Activated T-cell treated with anti-CD3 and anti-CD28 coated beads for 48 hours (primary cell): ENCODE measurements at regions not wholly inside any gene's neighbourhood (a gene's known extent, or its start where the extent isn't known, plus 50 kb on each side); places are given as distances from the start of the nearest gene placed in this dataset.
"Not testable (repeated sequence)": the region's sequence is repeated elsewhere in the genome, so short reads cannot be mapped to it uniquely, and the experiment has no call there.

Source experiments
- DNase-seq: peaks from one replicate; pipeline ENCODE4 v3.0.0-alpha.2; 2020; ENCODE audit warnings: low read depth

DNA sequence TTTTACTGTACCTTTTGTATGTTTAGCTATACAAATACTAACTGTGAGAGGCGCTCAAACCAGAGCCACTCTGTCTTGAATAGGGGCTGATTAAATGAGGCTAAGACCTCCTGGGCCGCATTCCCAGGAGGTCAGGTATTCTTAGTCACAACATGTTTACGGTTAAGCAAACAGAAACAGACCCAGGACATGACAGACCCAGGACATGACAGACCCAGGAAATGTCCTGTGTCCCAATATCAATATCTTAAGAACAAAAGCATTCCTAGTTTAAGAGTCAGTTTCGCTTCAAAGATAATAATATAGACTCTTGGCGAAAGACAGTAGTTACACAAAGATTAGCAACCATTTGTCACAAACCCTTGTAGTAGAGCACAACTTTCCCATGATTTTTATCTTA is 304.5 kb downstream of the CCSER2 start:
- DNase-seq: no peak

DNA sequence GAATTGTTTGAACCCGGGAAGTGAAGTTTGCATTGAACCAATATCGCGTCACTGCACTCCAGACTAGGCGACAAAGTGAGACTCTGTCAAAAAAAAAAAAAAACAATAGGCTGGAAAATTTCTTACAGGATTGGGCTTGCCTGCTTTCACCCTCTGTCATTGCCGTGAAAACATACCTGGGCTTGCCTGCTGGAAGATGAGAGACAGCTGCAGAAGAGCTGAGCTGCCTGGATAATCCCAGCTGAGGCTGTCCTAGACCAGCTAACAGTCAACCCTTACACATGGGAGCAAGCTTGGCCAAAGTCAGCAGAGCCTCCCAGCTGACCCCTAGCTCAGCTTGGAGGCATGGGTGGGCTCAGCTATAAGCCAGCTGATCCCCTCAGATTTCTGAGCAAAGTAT is 306.2 kb downstream of the CCSER2 start:
- no peak for DNase-seq

DNA sequence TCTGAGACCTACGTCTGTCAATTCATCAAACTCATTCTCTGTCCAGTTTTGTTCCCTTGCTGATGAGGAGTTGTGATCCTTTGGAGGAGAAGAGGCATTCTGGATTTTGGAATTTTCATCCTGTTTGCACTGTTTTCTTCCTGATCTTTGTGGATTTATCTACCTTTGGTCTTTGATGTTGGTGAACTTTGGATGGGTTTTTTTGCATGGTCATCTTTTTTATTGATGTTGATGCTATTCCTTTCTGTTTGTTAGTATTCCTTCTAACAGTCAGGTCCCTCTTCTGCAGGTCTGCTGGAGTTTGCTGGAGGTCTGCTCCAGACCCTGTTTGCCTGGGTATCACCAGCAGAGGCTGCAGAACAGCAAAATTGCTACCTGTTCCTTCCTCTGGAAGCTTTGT is 322.2 kb downstream of the CCSER2 start:
- DNase-seq: not testable (repeated sequence)

DNA sequence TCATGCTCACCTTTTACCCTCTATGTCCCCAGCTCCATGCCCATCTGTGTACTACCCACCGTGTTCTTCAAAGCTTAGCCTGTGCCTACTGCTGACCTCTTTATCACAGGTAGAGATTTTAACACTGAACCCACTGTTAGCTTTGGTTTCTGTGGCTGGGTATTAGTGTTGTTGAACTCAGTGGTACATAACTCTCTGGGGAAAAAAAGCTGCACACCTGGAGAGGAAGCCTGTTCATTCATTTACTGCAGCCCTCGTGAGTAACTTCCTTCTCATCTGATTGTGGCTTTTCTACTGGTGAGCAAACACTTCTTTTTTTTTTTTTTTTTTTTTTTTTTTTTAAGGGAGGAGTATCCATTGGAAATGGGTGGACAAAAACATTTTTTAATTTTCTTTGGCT is 326.3 kb downstream of the CCSER2 start:
- DNase-seq: no peak

DNA sequence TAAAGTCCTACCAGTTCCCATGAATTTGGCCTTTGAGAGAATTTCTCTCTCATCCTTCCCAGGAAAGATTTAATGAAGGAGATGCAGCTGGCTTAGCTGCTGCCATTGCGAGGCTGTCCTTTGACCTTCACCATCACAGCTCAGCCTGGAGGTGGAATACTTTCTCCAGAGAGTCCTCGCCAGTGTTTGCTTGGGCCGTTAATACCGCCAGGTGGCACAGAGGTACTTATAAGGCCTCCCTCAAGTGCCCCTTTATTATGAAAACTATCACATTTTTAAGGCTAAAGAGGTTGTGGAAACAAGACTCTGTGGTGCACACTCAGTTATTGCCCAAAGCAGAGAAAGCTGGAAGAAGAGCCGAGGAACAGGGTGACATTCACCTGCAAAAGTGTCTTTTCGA is 330.6 kb downstream of the CCSER2 start:
- no peak for DNase-seq

DNA sequence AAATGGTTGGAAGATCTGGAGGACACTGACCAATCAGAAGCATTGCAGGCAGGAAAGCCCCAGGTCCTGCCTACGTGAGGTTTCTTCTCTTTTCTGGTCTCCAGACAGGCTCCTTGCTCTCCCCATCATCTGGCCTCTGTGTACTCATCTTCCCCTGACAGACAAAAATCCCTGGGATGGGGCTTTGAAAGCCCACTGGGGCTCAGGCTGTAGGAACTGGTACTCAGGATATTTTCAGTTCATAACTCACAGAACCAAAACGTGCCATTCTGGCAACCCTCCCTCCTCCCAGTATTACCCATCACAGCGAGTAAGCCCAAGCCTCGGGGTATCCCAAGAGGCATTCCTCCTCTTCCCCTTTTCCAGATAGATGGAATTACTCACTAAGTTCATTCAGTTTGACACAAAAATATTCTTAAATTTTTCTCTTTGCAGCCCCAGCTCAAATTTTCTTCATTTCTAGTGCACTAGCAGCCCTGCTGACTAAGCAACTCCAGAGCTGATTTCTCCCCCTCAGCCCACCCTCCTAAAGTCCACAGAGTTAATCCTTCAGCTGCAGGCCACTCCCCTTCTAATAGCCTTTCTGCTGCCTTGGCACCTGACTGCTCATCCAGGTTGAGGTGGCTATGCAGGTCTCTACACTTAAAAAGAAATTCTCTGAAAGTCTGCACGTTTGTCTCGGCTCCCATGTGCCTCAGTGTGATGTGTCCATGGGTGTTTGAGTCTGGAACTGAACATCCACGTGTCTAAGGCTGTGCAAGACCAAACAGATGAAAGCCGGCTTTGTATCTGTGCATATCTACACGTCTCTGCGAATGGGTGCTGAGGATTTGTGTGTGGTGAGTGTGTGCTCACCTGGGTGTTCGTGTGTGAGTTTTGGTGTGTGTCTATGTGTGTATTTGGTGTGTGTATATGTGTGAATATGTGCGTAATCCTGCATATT is 331.4 kb downstream of the CCSER2 start:
- no peak for DNase-seq

DNA sequence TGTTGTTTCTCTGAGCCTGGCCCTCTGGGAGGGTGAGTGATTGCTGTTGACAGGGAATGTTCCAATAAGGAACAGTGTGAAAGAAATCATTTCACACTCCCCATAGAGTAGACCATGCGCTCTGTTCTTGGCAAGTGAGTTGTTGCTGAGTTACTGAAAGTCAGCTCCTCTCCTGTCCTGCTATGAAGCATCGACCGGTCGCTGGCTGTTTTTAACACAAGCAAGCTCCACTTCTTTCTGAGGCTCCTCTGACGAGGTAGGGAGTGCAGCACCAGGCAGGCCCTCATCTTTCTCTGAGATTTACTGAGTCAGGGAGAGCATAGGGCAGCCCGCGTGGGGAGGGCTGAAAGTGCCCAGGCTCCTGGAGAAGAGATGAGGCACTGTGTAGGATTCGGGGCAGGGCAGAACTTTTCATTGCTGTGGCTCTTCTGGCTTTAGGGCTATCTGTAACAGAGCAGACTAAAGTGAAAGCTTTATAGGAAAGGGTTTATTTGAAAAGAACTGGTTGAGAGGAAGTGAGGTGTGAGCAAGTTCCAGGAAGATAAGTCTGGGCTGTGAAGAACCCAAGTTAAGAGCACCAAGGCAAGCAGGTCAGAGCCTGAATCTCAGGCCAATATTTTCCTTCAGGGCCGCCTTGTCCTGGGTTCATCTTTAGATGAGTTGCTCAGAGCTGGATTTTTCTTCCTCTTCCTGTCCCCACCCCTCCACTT is 332.2 kb downstream of the CCSER2 start:
- DNase-seq: no peak

DNA sequence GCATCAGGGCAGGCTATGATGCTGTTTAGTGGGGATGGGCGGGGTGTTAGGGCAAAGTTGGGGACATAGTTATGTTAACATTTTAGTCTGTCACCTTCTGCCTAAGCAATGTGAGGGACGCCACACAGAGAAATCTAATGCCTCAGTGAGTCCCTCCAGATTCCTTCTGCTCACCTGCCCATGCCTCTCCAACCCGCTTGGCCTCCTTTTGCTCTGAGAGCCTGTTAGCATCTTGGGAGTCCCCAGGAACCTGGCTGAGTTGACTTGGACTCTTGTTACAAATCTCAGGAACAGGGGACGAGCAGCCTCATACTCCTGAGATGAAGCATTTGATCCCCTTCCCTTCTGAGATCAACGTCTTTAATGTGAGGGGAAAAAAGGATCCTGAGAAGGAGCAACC is 336.8 kb downstream of the CCSER2 start:
- no peak for DNase-seq

DNA sequence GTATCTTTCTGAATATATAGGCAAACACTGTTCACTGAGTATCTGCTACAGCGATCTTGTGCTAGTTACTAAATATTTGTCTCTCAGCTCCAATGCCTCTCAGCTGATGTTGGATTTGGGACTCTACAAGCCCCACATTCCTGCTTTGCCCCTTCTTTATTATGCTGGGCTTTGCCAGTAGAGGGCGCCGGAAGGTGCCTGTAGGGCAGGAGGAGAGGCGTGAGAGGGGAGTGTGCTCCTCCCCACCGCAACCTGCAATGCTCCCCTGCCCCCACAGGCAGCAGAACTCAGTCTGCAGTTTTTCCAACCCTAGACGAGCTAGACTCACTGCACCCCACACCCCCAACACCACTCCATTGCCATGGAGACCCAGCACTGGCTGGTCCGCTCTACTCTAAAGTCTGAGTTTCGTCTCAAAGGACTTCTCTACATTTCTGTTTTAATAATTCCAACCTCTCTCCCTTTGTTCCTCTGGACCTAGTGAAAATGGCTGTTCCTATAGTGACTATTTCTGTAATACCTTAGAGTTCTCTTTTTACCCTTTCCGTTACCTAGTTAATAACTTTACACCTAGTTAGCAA is 337.6 kb downstream of the CCSER2 start:
- DNase-seq: peak; percentile 10

DNA sequence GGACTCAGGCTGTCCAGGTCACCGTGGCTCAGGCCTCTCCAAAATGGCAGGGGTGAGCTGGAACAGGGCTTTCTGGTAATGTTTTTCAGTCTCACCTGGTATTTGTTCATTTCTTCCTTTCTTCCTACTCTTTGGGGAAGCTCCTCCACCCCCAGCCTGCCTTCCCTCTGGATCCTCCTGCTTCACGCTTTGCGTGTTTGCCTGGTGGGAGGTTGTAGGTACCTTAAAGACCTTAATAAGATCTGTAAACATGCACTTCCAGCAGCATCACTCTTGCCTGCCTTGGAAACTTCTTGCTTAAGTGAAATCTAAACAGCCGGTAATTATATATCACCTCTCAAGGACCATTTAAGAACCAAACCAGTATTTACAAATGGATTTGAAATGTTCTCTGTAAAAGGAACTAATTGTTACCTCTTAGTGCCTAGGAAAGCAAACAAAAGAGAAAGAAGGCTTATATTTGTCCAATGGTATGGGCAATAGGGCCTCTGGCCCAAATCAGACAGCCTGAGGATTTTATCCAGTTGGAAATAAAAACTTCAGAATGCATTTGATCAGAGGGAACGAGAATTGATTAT is 339.9 kb downstream of the CCSER2 start:
- DNase-seq: no peak

DNA sequence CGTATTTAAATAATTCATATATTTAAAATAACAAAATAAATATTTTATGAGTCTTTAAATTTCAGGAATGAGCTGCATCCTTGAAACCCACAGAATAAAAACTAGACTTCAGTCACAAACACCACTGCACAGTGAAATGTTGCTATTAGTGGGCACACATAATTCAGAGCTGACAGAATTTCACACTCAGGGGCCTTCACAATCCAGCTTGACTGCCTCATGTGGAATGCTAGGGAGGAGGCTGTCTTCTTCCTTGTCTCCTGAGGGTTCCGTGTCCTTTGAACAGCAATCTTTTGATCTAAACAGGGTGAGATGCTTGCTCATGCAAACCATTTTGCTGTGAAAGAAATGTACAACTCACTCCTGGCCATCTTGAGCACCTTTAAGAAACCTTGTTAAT is 346.7 kb downstream of the CCSER2 start:
- no peak for DNase-seq

DNA sequence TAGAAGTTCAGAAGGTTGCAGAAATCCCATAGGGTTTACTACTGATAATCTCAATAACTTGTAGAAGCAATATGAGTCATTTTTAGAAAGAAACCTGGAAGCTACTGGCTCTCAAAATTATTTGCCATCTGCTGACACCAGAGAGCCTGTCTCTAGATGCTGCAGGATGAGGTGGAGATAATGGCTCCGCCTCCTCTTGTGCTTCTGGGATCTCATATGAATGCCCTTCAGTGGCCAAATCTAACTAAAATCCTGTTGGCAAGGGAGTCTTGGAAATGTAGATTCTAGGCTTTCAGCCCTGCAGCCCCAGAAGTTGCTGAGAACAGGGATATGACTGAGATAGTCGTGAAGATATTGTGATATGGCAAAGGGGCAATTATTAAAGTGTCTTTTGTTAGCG is 348.1 kb downstream of the CCSER2 start:
- DNase-seq: no peak

DNA sequence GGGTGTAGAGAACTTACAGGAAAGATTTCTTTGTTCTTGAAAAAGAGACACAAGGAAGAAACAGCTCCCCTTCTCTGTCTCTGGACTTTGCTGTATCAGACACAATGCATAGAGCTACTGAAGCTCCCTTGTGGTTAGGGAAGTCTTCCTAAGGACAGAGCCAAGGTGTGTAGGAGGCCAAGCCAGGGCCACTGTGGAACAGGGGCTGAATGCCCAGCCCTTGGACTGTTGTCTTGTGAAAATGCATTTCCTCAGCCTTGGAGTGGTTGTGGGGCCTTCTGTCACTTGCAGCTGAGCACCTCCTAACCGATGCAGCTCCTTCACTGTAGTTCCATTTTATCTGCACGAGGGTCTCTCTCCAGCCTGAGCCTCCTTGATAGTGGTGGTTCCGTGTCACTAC is 353.4 kb downstream of the CCSER2 start:
- DNase-seq: no peak

DNA sequence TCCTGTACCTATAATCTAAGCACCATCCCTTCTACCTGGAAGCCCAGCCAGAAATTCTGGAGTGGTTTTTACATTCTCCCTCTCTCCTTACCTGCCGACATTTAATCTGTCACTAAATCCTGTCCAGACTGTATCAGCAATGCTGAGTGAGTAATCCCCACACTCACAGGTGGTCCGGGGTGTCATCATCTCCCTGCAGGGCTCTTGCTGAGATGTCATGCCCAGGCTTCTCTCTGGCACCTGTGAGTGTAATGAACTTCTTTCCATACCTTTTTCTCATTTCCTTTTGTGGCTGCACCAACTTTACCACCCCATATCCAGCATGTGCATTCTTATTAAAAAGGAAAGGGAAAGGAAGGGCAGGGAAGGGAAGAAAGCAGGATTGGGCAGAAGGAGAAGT is 355.2 kb downstream of the CCSER2 start:
- DNase-seq: no peak

DNA sequence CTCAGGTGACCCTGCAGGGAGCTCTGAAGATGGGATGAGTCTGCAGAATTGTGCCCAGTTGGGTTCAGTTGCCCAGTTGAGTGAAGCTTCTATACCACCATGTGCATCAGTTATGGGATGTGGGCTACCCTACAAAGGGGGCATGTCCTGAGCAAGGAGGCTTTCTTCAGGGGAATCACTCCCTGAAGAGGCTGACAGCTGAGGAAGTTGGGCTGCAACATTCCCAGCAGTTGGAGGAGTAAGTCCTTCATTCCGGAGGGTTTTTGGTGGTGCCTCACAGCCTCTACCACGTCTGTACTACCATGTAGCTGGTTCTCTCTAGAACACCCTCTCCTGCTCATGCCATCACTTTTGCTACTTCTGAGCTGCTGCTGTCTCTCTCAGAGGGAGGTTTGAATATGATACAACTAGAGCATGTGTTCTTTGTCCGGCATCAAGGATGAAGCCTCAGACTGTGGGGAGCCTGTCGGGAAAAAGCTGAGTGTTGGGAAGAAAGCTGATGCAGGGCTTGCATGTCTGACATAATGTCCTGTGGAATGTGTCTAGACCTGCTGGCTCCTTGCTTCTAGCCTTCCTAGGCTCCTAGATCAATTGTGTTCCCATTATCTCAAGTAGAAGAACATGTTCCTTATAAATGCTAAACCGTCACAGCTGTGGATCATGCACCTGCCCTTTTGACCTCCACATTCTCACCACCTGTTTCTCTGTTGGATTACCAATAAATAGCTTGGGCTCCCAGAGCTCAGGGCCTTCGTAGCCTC is 355.8 kb downstream of the CCSER2 start:
- no peak for DNase-seq

DNA sequence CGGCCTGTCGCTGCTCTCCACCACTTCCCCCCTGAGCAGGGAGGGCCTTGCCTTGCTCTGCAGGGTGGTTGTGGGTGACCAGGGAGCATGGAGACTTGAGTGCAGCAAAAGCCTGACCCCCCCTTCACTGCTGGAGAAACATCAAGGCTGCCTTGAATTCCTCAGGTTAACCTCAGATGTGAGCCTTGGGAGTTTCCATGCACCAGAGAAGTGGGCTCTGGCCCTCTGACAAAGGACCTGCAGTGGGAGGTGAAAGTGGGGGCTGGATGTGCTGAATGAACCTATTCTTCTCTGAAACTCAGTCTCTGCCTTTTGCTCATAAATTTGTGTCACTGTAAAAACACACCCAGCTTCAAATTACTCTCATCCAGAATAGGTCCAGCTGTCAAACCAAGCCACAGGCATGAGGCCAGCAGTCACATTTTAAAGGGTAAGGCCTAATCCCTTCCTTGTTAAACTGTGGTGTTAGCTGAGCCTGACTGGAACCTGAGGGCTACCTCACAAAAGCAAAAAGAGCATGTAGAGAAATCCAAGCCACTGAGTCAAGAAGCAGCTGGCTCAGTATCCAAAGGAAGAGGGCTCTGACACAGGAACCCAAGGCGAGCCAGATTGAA is 356.8 kb downstream of the CCSER2 start:
- no peak for DNase-seq

DNA sequence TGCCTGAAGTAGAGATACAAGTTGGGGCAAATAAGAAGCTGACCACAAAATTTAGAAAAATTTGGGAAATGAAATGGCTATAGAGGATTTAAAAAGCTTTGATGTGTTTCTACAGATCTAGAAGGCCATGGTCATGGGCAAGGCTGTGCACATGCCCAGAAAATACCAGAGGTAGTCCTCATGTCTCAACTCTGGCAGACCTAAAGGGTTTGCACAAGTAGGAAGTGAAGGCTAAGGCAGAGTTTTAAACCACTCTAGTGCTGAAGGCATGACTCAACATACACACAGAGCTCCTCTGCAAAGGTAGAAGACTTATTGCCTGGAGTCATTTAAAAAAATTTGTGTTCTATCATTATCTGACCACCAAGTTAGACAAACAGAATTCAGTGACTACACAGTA is 364.6 kb downstream of the CCSER2 start:
- DNase-seq: no peak

DNA sequence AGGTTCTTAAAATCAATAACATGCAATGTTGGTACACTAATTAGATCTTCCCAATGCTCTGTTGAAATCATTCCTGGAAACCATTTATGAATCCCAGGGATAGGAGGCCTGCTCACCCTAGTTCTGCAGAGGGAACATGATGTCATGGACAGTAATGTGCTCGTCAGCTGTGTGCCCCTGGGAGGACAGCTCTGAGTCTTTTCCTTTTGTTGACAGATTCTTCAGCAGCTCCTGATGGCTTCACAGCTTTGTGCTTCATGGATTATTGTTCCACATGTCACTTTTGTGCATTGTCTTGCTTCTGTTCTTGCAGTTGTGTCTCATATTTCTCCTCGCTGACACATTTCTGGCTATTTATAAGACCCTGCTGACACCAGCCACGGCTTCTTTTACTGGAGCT is 367.5 kb downstream of the CCSER2 start:
- DNase-seq: no peak

DNA sequence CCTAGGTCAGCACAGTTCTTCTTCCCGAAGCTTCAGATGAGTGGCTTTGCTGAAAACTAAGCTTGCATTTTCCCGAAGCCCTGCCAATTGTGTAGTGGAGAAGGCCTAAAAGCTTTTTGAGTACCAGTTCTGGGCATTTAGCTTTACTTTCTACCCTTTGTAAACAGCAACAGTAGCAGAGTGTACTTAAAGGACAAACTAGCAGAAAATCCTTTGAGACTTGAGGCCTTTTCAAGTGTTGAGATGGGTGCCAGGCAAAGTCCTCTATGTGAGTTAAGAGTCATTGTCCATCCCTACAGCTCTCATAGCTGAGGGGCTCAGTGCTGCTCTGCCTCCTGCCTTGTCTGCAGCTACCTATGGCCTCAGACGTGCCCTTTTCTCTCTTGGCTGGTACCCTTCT is 368.2 kb downstream of the CCSER2 start:
- DNase-seq: no peak

DNA sequence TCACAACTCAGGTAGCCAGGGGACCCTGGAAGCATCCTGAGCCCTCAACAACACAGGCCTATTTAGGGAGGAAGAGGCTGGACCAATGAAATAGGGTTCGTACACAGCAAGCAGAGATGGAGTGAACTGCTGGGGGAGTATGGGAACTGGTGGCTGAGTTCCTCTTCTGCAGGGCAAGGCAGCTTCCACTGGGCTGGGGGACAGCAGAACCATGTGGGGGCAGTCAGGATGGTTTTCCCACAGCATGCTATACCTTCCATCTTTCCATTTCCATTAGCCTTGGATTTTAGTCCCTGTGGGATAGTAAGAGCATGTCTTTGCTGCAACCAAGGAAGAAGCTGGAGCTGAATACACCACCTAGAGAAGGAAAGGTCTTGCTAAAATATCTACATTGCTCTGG is 370.6 kb downstream of the CCSER2 start:
- DNase-seq: no peak

DNA sequence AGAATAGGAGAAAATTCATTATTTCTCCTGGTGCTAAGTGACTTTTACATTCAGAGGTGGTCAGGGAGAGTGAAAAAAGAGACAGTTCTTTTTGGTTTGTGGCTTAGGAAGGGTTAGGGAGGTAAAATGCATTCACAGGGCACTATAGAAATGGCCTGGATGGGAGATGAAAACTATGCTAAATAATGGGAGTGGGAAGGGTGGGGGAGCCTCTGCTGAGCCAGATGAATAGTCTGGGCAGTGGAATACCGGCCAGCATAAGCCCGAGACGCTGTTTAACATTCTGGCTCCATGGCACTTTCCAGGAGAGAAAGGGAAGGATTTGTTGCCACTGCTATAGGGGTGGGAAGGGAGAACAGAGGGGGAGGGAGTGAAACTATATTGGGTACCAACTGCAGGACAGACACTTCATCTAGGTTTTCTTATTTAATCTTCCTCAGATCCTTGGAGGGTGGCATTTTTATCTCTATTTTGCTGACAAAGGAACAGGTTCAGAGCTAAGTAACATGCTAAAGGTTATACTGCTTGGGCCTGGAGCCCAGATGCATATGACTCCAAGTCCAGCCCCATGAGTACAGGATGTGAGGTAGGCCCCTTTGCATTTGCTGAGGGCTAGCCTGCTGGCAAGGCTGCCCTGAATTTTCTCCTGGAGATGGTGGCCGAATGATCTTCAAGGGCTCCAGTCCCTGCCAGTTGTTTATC is 372.4 kb downstream of the CCSER2 start:
- DNase-seq: no peak
